ENCODE measurements at regions not wholly inside any gene's neighbourhood (a gene's known extent, or its start where the extent isn't known, plus 50 kb on each side); places are given as distances from the start of the nearest gene placed in this dataset.

- TF ChIP-seq ZNF462 (CRISPR knock-in tag; IDR thresholded peaks at IDR 0.05) (no peak), STAT1 (IDR thresholded peaks at IDR 0.05; ENCODE audit: unreplicated experiment) (no peak), EZH2phosphoT487 (IDR thresholded peaks at IDR 0.05; ENCODE audit: unreplicated experiment) (no peak)
These were observed 133.0 kb upstream of the SOX2 start (continued) for GRCh38 chr3:181578743-181579142.

- no peak for ATAC-seq
- H3K27me3 ChIP-seq (ENCODE audit: insufficient read depth): no peaks in the 10 kb centered on the region
- TF ChIP-seq CTCF (conservative IDR thresholded peaks at IDR 0.05; ENCODE audit: low read depth in 2 of 2) (no peak), STAT1 (IDR thresholded peaks at IDR 0.05; ENCODE audit: unreplicated experiment) (no peak), ZNF114 (CRISPR knock-in tag; IDR thresholded peaks at IDR 0.05) (no peak), NANOG (IDR thresholded peaks at IDR 0.05; ENCODE audit: borderline replicate concordance) (no peak), POLR2AphosphoS5 (IDR thresholded peaks at IDR 0.05; ENCODE audit: low read depth) (no peak), ZNF462 (CRISPR knock-in tag; IDR thresholded peaks at IDR 0.05) (no peak), EZH2phosphoT487 (IDR thresholded peaks at IDR 0.05; ENCODE audit: unreplicated experiment) (no peak), CREB1 (CRISPR knock-in tag; IDR thresholded peaks at IDR 0.05; ENCODE audit: low read depth) (no peak), JUNB (IDR thresholded peaks at IDR 0.05; ENCODE audit: unreplicated experiment) (no peak)
These were observed 139.3 kb upstream of the SOX2 start for GRCh38 chr3:181572432-181572831.

More at GRCh38 chr3:181572432-181572831, 139.3 kb upstream of the SOX2 start:
- H3K9me3 Mint-ChIP-seq: no peaks in the 10 kb centered on the region
- H3K4me1 Mint-ChIP-seq: no peaks in the 10 kb centered on the region; the same call in 2 of the 3 replicates
- H3K4me3 Mint-ChIP-seq: no peak overlapping the region
- no peaks in the 10 kb centered on the region for H3K9me2 ChIP-seq (ENCODE audit: insufficient read depth)
- no peak overlapping the region for H2AFZ ChIP-seq
- no peaks in the 10 kb centered on the region for H3K36me3 ChIP-seq (ENCODE audit: insufficient read depth)
- no peaks in the 10 kb centered on the region for H3K27me3 Mint-ChIP-seq (ENCODE audit: insufficient read depth, low read depth, poor library complexity)
- H3K79me2 ChIP-seq (replicated peaks; ENCODE audit: insufficient read depth): no peaks in the 10 kb centered on the region
- H3K4me1 ChIP-seq (ENCODE audit: insufficient read depth): no peaks in the 10 kb centered on the region
- H3K27ac ChIP-seq (ENCODE audit: low read depth): no peak overlapping the region
- H3K4me2 ChIP-seq: no peak overlapping the region
- H4K20me1 ChIP-seq (replicated peaks; ENCODE audit: insufficient read depth): no peaks in the 10 kb centered on the region
- no peaks in the 10 kb centered on the region for H3F3A ChIP-seq (replicated peaks; ENCODE audit: low read depth)
- H3K27ac Mint-ChIP-seq: no peak overlapping the region
- no peaks in the 10 kb centered on the region for H3K36me3 Mint-ChIP-seq (ENCODE audit: low read depth)
- no peak for DNase-seq (ENCODE audit: low spot score)
- H3K4me3 ChIP-seq: no peak overlapping the region

All from GM23338 (cell line).